H1 (cell line): ENCODE measurements at regions not wholly inside any gene's neighbourhood (a gene's known extent, or its start where the extent isn't known, plus 50 kb on each side); places are given as distances from the start of the nearest gene placed in this dataset.

Source experiments
- GTF2F1 ChIP-seq: IDR thresholded peaks from 2 replicates; pipeline ENCODE4 v1.6.1; 2012; ENCODE audit warnings: low read depth, low read length, improper control_type of control experiment, borderline replicate concordance
- HDAC6 ChIP-seq: IDR thresholded peaks from one replicate; pipeline ENCODE4 v1.7.1; 2012; ENCODE audit warnings: low read depth, mild to moderate bottlenecking, inconsistent platforms, low read length, moderate library complexity
- KDM1A ChIP-seq: fragments of 200-600, 300-600 bp; sonication (generic); IDR thresholded peaks from 2 replicates; pipeline ENCODE4 v1.7.1; 2016; ENCODE audit warnings: mild to moderate bottlenecking, low read length, borderline replicate concordance
- KDM4A ChIP-seq: IDR thresholded peaks from one replicate; pipeline ENCODE4 v1.7.1; 2012; ENCODE audit warnings: low read depth, mild to moderate bottlenecking, moderate library complexity, low read length, inconsistent platforms; ENCODE audit not compliant: severe bottlenecking
- NANOG ChIP-seq: IDR thresholded peaks from 2 replicates; pipeline ENCODE4 v1.6.1; 2011; ENCODE audit warnings: low read length, low read depth, mild to moderate bottlenecking, inconsistent platforms; ENCODE audit not compliant: insufficient read depth, poor library complexity, severe bottlenecking

DNA sequence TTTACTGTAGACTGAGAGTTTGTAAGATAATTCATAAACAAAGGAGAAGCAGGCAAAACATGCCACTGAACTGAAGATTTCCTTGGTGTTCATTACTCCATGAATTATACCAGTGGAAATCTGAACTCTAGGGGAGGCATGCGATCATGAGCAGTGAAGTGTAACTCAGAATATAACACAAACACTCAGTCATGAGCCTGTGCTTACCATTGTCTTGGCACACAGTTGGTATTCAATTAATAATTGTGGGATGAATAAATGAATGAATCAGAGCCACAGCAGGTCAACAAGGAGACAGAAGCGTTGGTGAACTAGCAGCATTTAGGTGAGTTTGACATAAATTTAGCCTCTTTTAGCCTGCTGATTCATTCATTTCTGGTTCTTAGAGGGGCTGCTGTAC is 263.5 kb upstream of the DKK2 start (continued):
- TF ChIP-seq NANOG (no peak), HDAC6 (no peak), KDM1A (no peak), GTF2F1 (no peak), KDM4A (no peak)
